Neuronal stem cell (in vitro differentiated cells): ENCODE measurements at regions not wholly inside any gene's neighbourhood (a gene's known extent, or its start where the extent isn't known, plus 50 kb on each side); places are given as distances from the start of the nearest gene placed in this dataset.

Source experiments
- DNase-seq: peaks from one replicate; pipeline ENCODE4 v3.0.0-alpha.2; 2013; ENCODE audit warnings: low spot score
- H2AFZ ChIP-seq: one replicate; pipeline ENCODE4 v1.6.1; 2013; ENCODE audit warnings: mild to moderate bottlenecking, low read length, inconsistent platforms
- H2AK5ac ChIP-seq: 2 replicates; pipeline ENCODE4 v1.6.1; 2013; ENCODE audit warnings: low read depth, mild to moderate bottlenecking, inconsistent platforms, low read length, moderate library complexity, mixed read lengths
- H2BK120ac ChIP-seq: 2 replicates; pipeline ENCODE4 v1.6.1; 2013; ENCODE audit warnings: low read depth, mild to moderate bottlenecking, inconsistent platforms, low read length, moderate library complexity, mixed read lengths
- H2BK12ac ChIP-seq: one replicate; pipeline ENCODE4 v1.6.1; 2013; ENCODE audit warnings: low read length, inconsistent platforms
- H2BK15ac ChIP-seq: 2 replicates; pipeline ENCODE4 v1.6.1; 2013; ENCODE audit warnings: mild to moderate bottlenecking, low read length, inconsistent platforms, mixed read lengths
- H2BK5ac ChIP-seq: one replicate; pipeline ENCODE4 v1.6.1; 2013; ENCODE audit warnings: inconsistent platforms, mild to moderate bottlenecking, low read length, moderate library complexity
- H3K14ac ChIP-seq: one replicate; pipeline ENCODE4 v1.6.1; 2013; ENCODE audit warnings: low read length, inconsistent platforms
- H3K18ac ChIP-seq: 2 replicates; pipeline ENCODE4 v1.6.1; 2013; ENCODE audit warnings: low read length, inconsistent platforms
- H3K23ac ChIP-seq: 2 replicates; pipeline ENCODE4 v1.6.1; 2013; ENCODE audit warnings: low read depth, mild to moderate bottlenecking, mixed read lengths, low read length, inconsistent platforms; ENCODE audit not compliant: poor library complexity
- H3K27ac ChIP-seq: replicated peaks from 3 replicates; pipeline ENCODE4 v1.5.1; 2013; ENCODE audit warnings: low read length, inconsistent platforms
- H3K27me3 ChIP-seq, 3 experiments: 2 replicates each; pipeline ENCODE4 v1.6.1; 2013; ENCODE audit warnings: low read length in 3 of 3, mild to moderate bottlenecking in 2 of 3, inconsistent platforms in 1 of 3, low read depth in 1 of 3, mixed read lengths in 1 of 3, moderate library complexity in 1 of 3; ENCODE audit not compliant: control insufficient read depth in 3 of 3, insufficient read depth in 3 of 3
- H3K36me3 ChIP-seq, 2 donors: replicated peaks in 1 of 2; 2 replicates each; pipeline ENCODE4 v1.6.1; 2013; ENCODE audit warnings: low read length in 2 of 2; ENCODE audit not compliant: control insufficient read depth in 2 of 2, insufficient read depth in 2 of 2
- H3K4ac ChIP-seq: 2 replicates; pipeline ENCODE4 v1.6.1; 2013; ENCODE audit warnings: inconsistent platforms, mild to moderate bottlenecking, low read length, moderate library complexity
- H3K4me1 ChIP-seq, 2 donors: 1 replicate in 1 of 2; 2 replicates in 1 of 2; pipeline ENCODE4 v1.6.1; 2013; ENCODE audit warnings: low read length in 2 of 2, low read depth in 1 of 2; ENCODE audit not compliant: control insufficient read depth in 2 of 2, insufficient read depth in 1 of 2
- H3K4me2 ChIP-seq: one replicate; pipeline ENCODE4 v1.6.1; 2013; ENCODE audit warnings: mild to moderate bottlenecking, low read length, inconsistent platforms; ENCODE audit not compliant: insufficient read depth, poor library complexity, severe bottlenecking
- H3K4me3 ChIP-seq, 2 donors: 2 replicates each; pipeline ENCODE4 v1.5.1; 2013; ENCODE audit warnings: low read length in 2 of 2, mild to moderate bottlenecking in 2 of 2, inconsistent platforms in 1 of 2, moderate library complexity in 1 of 2
- H3K79me1 ChIP-seq: one replicate; pipeline ENCODE4 v1.6.1; 2013; ENCODE audit warnings: low read depth, mild to moderate bottlenecking, inconsistent platforms, low read length, moderate library complexity
- H3K9ac ChIP-seq: one replicate; pipeline ENCODE4 v1.6.1; 2013; ENCODE audit warnings: mild to moderate bottlenecking, low read depth, low read length, inconsistent platforms; ENCODE audit not compliant: poor library complexity
- H3K9me3 ChIP-seq, 2 donors: replicated peaks in 1 of 2; 2 replicates each; pipeline versions ENCODE3 to v1.6.1; 2013; ENCODE audit warnings: low read length in 2 of 2, mild to moderate bottlenecking in 2 of 2, inconsistent platforms in 1 of 2, low read depth in 1 of 2, mixed read lengths in 1 of 2, moderate library complexity in 1 of 2; ENCODE audit not compliant: control insufficient read depth in 2 of 2, insufficient read depth in 1 of 2
- H4K8ac ChIP-seq: one replicate; pipeline ENCODE4 v1.6.1; 2013; ENCODE audit warnings: low read depth, mild to moderate bottlenecking, inconsistent platforms, low read length, moderate library complexity
- H4K91ac ChIP-seq: one replicate; pipeline ENCODE4 v1.6.1; 2013; ENCODE audit warnings: low read length, low read depth, mild to moderate bottlenecking, inconsistent platforms; ENCODE audit not compliant: poor library complexity
- WGBS, 2 donors: extraction: QIAGEN DNeasy Blood & Tissue Kit; methylation state at CpG; one replicate each; pipeline ENCODE4 v1.1.7; 2013; ENCODE audit warnings: missing lambda C conversion rate in 2 of 2, mixed read lengths in 1 of 2; ENCODE audit not compliant: insufficient read length in 2 of 2, insufficient replicate concordance in 1 of 2; ENCODE audit errors: extremely low coverage in 2 of 2; 5-methylcytosine and 5-hydroxymethylcytosine counted together

- no peak overlapping the region for H3K4me2 ChIP-seq
- H3K14ac ChIP-seq: no peak overlapping the region
- H3K9me3 ChIP-seq: no peaks in the 10 kb centered on the region
- no peak overlapping the region for H2BK120ac ChIP-seq
- H2BK5ac ChIP-seq: no peak overlapping the region
- no peaks in the 10 kb centered on the region for H3K36me3 ChIP-seq
- H3K4me3 ChIP-seq: no peak overlapping the region
- no peak overlapping the region for H4K8ac ChIP-seq
- DNase-seq: no peak
- no peak overlapping the region for H2BK15ac ChIP-seq
- no peaks in the 10 kb centered on the region for H3K79me1 ChIP-seq
- no peaks in the 10 kb centered on the region for H3K4me1 ChIP-seq
- H3K27ac ChIP-seq: no peak overlapping the region
- H2BK12ac ChIP-seq: no peak overlapping the region
- no peak overlapping the region for H3K4ac ChIP-seq
- no peaks in the 10 kb centered on the region for H3K27me3 ChIP-seq
- no peak overlapping the region for H3K23ac ChIP-seq
- no peak overlapping the region for H2AK5ac ChIP-seq
- no peak overlapping the region for H3K18ac ChIP-seq
- WGBS, 2 donors: no CpG with 5 or more reads among the region's 4 CpGs
- H4K91ac ChIP-seq: no peak overlapping the region
- no peak overlapping the region for H2AFZ ChIP-seq
- H3K9ac ChIP-seq: no peak overlapping the region
These were observed 477.6 kb downstream of the ZNF385D start for GRCh38 chr3:21273259-21274025.

GRCh38 chr3:21271606-21272016, 479.4 kb downstream of the ZNF385D start:
- Histone ChIP-seq H2BK120ac (no peak overlapping the region), H3K4me2 (no peak overlapping the region), H3K27ac (no peak overlapping the region), H3K4me1 (no peaks in the 10 kb centered on the region), H2BK5ac (no peak overlapping the region), H3K27me3 (no peaks in the 10 kb centered on the region), H3K18ac (no peak overlapping the region), H2AK5ac (no peak overlapping the region), H4K8ac (no peak overlapping the region), H3K4ac (no peak overlapping the region), H2BK12ac (no peak overlapping the region), H3K14ac (peak overlapping the region; percentile 89), H3K36me3 (no peaks in the 10 kb centered on the region), H3K79me1 (no peaks in the 10 kb centered on the region), H4K91ac (no peak overlapping the region), H3K9me3 (no peaks in the 10 kb centered on the region), H3K4me3 (no peak overlapping the region), H3K9ac (no peak overlapping the region), H2BK15ac (no peak overlapping the region), H3K23ac (no peak overlapping the region), H2AFZ (no peak overlapping the region)
- DNase-seq: no peak
- WGBS, 2 donors: no CpG with 5 or more reads among the region's 19 CpGs

GRCh38 chr3:21269882-21270281, 481.1 kb downstream of the ZNF385D start:
- no peak overlapping the region for H3K14ac ChIP-seq
- no peaks in the 10 kb centered on the region for H3K36me3 ChIP-seq
- H3K9me3 ChIP-seq: no peaks in the 10 kb centered on the region

GRCh38 chr3:21260507-21260906, 490.5 kb downstream of the ZNF385D start:
- H2BK12ac ChIP-seq: no peak overlapping the region
- no peaks in the 10 kb centered on the region for H3K4me1 ChIP-seq
- no peak overlapping the region for H3K4ac ChIP-seq
- no peak overlapping the region for H2BK15ac ChIP-seq
- H3K79me1 ChIP-seq: no peaks in the 10 kb centered on the region
- WGBS, 2 donors: no CpG with 5 or more reads among the region's 5 CpGs
- no peak overlapping the region for H2BK120ac ChIP-seq
- H4K91ac ChIP-seq: no peak overlapping the region
- no peaks in the 10 kb centered on the region for H3K9me3 ChIP-seq
- no peak overlapping the region for H2AFZ ChIP-seq
- H2AK5ac ChIP-seq: no peak overlapping the region
- no peaks in the 10 kb centered on the region for H3K27me3 ChIP-seq
- H3K14ac ChIP-seq: no peak overlapping the region
- no peak overlapping the region for H3K27ac ChIP-seq
- no peak overlapping the region for H3K18ac ChIP-seq
- no peak overlapping the region for H3K4me2 ChIP-seq
- no peak overlapping the region for H3K9ac ChIP-seq
- no peak overlapping the region for H2BK5ac ChIP-seq
- no peak overlapping the region for H4K8ac ChIP-seq
- H3K36me3 ChIP-seq: no peaks in the 10 kb centered on the region
- DNase-seq: no peak
- no peak overlapping the region for H3K4me3 ChIP-seq
- no peak overlapping the region for H3K23ac ChIP-seq

More at GRCh38 chr3:21269882-21270281, 481.1 kb downstream of the ZNF385D start:
- Histone ChIP-seq H4K91ac (no peak overlapping the region), H3K4me2 (no peak overlapping the region), H2BK120ac (no peak overlapping the region), H2BK15ac (no peak overlapping the region), H2BK5ac (no peak overlapping the region), H3K27me3 (no peaks in the 10 kb centered on the region), H3K27ac (no peak overlapping the region), H4K8ac (no peak overlapping the region), H3K9ac (no peak overlapping the region), H3K4ac (no peak overlapping the region), H3K23ac (no peak overlapping the region), H2AFZ (no peak overlapping the region), H3K79me1 (no peaks in the 10 kb centered on the region), H2AK5ac (no peak overlapping the region), H2BK12ac (no peak overlapping the region), H3K18ac (no peak overlapping the region), H3K4me3 (no peak overlapping the region), H3K4me1 (no peaks in the 10 kb centered on the region)
- DNase-seq: no peak
